ENCODE measurements at regions not wholly inside any gene's neighbourhood (a gene's known extent, or its start where the extent isn't known, plus 50 kb on each side); places are given as distances from the start of the nearest gene placed in this dataset.

- TF ChIP-seq POLR2AphosphoS5 (IDR thresholded peaks at IDR 0.05; ENCODE audit: low read depth, low read length) (no peak), POLR2A (IDR thresholded peaks at IDR 0.05; ENCODE audit: low read depth, low read length) (no peak)
These were observed 290.3 kb upstream of the NRIP1 start for GRCh38 chr21:15355066-15355465.

All from GM12892 (cell line).